Fibroblast of lung (primary cell): ENCODE measurements at regions not wholly inside any gene's neighbourhood (a gene's known extent, or its start where the extent isn't known, plus 50 kb on each side); places are given as distances from the start of the nearest gene placed in this dataset.

Source experiments
- CTCF ChIP-seq, 2 donors: IDR thresholded peaks in 1 of 2; conservative IDR thresholded peaks in 1 of 2; 1 replicate in 1 of 2; 2 replicates in 1 of 2; pipeline ENCODE4 v1.5.1; 2011 to 2012; ENCODE audit warnings: low read length in 2 of 2, control low read depth in 1 of 2, inconsistent platforms in 1 of 2, low read depth in 1 of 2, mild to moderate bottlenecking in 1 of 2
- EZH2 ChIP-seq: IDR thresholded peaks from 2 replicates; pipeline ENCODE4 v1.5.1; 2012; ENCODE audit warnings: low read length, control low read depth, mild to moderate bottlenecking; ENCODE audit errors: missing control alignments

GRCh38 chr22:22733881-22734373 is 89.5 kb downstream of the GGTLC2 start:
- no peak for TF ChIP-seq CTCF (conservative IDR thresholded peaks at IDR 0.05 in 1 of 2, IDR thresholded peaks at IDR 0.05 in 1 of 2; ENCODE audit: low read depth in 1 of 2, low read length in 2 of 2)
- TF ChIP-seq EZH2 = no peak
